VCaP (cell line): ENCODE measurements at regions not wholly inside any gene's neighbourhood (a gene's known extent, or its start where the extent isn't known, plus 50 kb on each side); places are given as distances from the start of the nearest gene placed in this dataset.
"Not testable (repeated sequence)": the region's sequence is repeated elsewhere in the genome, so short reads cannot be mapped to it uniquely, and the experiment has no call there.

ENCODE experiments used
- H3K27ac ChIP-seq: fragments of 450-650 bp; 2 replicates; pipeline ENCODE4 v1.5.1; 2017
- TF ChIP-seq, protein P1 (sequence below): fragments of 450-650 bp; conservative IDR thresholded peaks from 2 replicates; pipeline ENCODE4 v1.5.1; 2017; ENCODE audit warnings: mild to moderate bottlenecking, moderate library complexity

DNA sequence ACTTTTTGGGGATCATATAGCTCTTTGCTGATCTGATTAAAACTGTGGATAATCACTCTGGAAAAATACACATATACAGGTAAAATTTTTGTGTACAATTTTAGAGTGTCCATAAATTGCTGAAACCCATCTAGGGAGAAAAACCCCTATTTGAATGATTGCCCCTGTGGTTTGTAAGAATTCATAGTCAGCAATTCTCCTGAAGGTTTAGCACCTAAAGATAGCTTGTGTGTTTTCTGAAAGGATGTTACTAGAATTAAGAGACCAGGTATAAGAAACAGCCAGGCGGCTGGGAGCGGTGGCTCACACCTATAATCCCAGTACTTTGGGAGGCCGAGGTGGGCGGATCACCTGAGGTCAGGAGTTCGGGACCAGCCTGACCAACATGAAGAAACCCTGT lies 106.8 kb upstream of the RAP2B start:
- TF ChIP-seq, protein P1, sequence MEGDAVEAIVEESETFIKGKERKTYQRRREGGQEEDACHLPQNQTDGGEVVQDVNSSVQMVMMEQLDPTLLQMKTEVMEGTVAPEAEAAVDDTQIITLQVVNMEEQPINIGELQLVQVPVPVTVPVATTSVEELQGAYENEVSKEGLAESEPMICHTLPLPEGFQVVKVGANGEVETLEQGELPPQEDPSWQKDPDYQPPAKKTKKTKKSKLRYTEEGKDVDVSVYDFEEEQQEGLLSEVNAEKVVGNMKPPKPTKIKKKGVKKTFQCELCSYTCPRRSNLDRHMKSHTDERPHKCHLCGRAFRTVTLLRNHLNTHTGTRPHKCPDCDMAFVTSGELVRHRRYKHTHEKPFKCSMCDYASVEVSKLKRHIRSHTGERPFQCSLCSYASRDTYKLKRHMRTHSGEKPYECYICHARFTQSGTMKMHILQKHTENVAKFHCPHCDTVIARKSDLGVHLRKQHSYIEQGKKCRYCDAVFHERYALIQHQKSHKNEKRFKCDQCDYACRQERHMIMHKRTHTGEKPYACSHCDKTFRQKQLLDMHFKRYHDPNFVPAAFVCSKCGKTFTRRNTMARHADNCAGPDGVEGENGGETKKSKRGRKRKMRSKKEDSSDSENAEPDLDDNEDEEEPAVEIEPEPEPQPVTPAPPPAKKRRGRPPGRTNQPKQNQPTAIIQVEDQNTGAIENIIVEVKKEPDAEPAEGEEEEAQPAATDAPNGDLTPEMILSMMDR: no peak
- H3K27ac ChIP-seq: no peak overlapping the region

GRCh38 chr3:153055779-153056178 lies 106.2 kb upstream of the RAP2B start:
- TF ChIP-seq, protein P1: no peak
- no peak overlapping the region; the same call in 1 of the 2 replicates for H3K27ac ChIP-seq

- H3K27ac ChIP-seq: not testable (repeated sequence)
Measured at GRCh38 chr3:153058031-153058688, 103.9 kb upstream of the RAP2B start.

DNA sequence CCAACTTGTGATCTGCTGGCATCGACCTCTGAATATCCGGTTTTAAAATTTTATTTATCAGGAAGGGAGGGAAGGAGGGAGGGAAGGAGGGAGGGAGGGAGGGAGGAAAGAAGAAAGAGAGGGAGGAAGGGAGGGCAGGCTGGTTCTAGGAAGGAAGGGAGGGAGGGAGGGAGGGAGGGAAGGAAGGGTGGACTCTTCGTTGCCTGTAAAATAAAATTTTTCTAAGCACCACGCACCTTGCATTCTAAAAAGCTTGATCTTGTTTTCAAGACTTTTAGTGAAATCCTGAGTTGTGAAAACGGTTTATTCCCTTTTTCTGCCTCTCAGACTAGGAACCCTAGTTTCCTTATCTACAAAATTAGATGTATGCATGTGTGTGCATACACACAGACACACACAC lies 101.7 kb upstream of the RAP2B start:
- TF ChIP-seq, protein P1: no peak
- H3K27ac ChIP-seq: no peak overlapping the region

- no peak overlapping the region for H3K27ac ChIP-seq
- TF ChIP-seq, protein P1: no peak
Measured at GRCh38 chr3:153061938-153062528, 100.0 kb upstream of the RAP2B start.

GRCh38 chr3:153063337-153063736 lies 98.7 kb upstream of the RAP2B start:
- TF ChIP-seq, protein P1: no peak
- no peak overlapping the region for H3K27ac ChIP-seq

DNA sequence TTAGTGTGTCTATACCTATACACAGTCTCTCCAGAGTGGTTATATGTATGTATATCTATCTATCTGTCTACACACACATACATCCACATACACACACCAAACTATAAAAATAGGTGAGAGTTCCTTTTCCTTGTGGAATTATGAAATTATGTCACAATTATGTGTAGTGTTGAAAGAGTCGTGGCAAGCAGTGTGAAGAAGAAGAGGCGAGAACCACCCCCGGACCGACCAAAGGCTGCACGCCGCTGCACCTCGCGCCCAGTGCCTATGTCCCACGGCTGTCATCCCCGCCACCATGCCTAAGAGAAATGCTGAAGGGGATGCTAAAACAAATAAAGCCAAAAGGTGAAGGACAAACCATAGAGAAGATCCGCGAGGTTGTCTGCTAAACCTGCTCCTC lies 95.0 kb upstream of the RAP2B start:
- H3K27ac ChIP-seq: no peak overlapping the region
- TF ChIP-seq, protein P1: no peak
